ACC112 (cell line): ENCODE measurements at regions not wholly inside any gene's neighbourhood (a gene's known extent, or its start where the extent isn't known, plus 50 kb on each side); places are given as distances from the start of the nearest gene placed in this dataset.

Experiments
- H2AFZ ChIP-seq: fragments of 200-600 bp; sonication (generic); one replicate; pipeline ENCODE4 v1.6.0; 2017; ENCODE audit warnings: antibody characterized with exemption, low read length; ENCODE audit not compliant: unreplicated experiment
- H3K27ac ChIP-seq: fragments of 200-600 bp; sonication (generic); 2 replicates; pipeline ENCODE4 v1.5.1; 2014; ENCODE audit warnings: low read depth, mild to moderate bottlenecking, antibody characterized with exemption, low read length, moderate library complexity
- H3K27me3 ChIP-seq: fragments of 200-600 bp; sonication (generic); 2 replicates; pipeline ENCODE4 v1.6.1; 2014; ENCODE audit warnings: mild to moderate bottlenecking, antibody characterized with exemption, low read length, moderate library complexity, mixed read lengths; ENCODE audit not compliant: insufficient read depth
- H3K36me3 ChIP-seq: fragments of 200-600 bp; sonication (generic); 2 replicates; pipeline ENCODE4 v1.6.1; 2016; ENCODE audit warnings: mild to moderate bottlenecking, antibody characterized with exemption, low read length, moderate library complexity, mixed read lengths; ENCODE audit not compliant: insufficient read depth
- H3K4me1 ChIP-seq: fragments of 200-600 bp; sonication (generic); one replicate; pipeline ENCODE4 v1.6.1; 2016; ENCODE audit warnings: low read length, mixed read lengths; ENCODE audit not compliant: insufficient read depth, unreplicated experiment, control insufficient read depth
- H3K4me3 ChIP-seq: fragments of 200-600 bp; sonication (generic); 2 replicates; pipeline ENCODE4 v1.5.1; 2014; ENCODE audit warnings: mild to moderate bottlenecking, low read depth, low read length
- H3K79me2 ChIP-seq: fragments of 200-600 bp; sonication (generic); one replicate; pipeline ENCODE4 v1.6.0; 2016; ENCODE audit warnings: low read length; ENCODE audit not compliant: control insufficient read depth, unreplicated experiment, insufficient read depth

DNA sequence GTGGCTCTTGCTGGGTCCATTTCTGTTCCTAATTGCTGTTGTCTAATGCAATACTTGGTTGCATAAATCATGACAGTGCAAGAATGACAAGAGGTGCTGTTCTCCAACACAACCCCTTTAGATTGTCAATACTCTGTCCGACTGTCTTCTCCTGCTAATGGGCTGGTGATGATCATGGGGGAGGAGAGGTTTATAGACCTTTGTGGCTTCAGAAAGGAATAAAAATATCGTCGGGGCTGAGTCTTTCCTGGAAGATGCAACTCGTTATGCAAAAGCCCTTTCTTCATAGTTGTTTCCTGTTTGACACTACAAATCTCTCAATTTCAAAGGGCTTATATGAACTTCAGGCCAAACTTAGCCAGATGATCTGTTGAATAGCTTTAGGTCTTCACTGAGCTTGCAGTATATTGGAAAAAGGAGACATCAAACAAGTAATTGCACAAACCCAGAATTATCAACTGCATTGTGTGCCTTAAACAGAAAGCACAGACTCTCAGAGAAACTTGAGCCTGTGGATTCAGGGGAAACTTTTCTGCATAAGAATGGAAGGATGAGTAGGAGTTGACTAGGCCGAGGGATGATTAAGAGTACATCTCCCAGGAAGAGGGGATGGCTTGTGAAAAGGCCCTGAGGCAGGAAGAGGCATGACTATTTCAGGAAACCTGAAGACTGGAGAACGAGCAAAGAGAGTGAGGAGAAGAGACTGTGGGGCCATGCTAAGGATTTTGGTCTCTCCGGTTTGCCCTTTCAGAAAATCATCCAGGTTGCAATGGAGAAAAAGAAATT, 107.6 kb downstream of the TSEN15 start:
- H3K27ac ChIP-seq, result no peak overlapping the region
- H3K4me1 ChIP-seq, result peaks cover 40% of the 10 kb centered on the region
- no peaks in the 10 kb centered on the region for H3K79me2 ChIP-seq
- no peak overlapping the region for H2AFZ ChIP-seq
- H3K36me3 ChIP-seq, result no peaks in the 10 kb centered on the region
- no peak overlapping the region for H3K4me3 ChIP-seq
- H3K27me3 ChIP-seq, result no peaks in the 10 kb centered on the region

GRCh38 chr1:184160236-184160635, 108.7 kb downstream of the TSEN15 start:
- no peaks in the 10 kb centered on the region for H3K27me3 ChIP-seq
- H3K36me3 ChIP-seq, result no peaks in the 10 kb centered on the region
- peaks cover 49% of the 10 kb centered on the region for H3K4me1 ChIP-seq
- H3K4me3 ChIP-seq, result no peak overlapping the region
- H3K79me2 ChIP-seq, result no peaks in the 10 kb centered on the region
- H2AFZ ChIP-seq, result peak overlapping the region; percentile 0
- peak overlapping the region; percentile 83 for H3K27ac ChIP-seq

- Histone ChIP-seq H3K27ac (peak overlapping the region; percentile 83), H3K27me3 (no peaks in the 10 kb centered on the region), H2AFZ (peak overlapping the region; percentile 0), H3K4me3 (no peak overlapping the region), H3K4me1 (peaks cover 49% of the 10 kb centered on the region), H3K79me2 (no peaks in the 10 kb centered on the region), H3K36me3 (no peaks in the 10 kb centered on the region)
These were observed 109.7 kb downstream of the TSEN15 start for GRCh38 chr1:184161071-184161698.

DNA sequence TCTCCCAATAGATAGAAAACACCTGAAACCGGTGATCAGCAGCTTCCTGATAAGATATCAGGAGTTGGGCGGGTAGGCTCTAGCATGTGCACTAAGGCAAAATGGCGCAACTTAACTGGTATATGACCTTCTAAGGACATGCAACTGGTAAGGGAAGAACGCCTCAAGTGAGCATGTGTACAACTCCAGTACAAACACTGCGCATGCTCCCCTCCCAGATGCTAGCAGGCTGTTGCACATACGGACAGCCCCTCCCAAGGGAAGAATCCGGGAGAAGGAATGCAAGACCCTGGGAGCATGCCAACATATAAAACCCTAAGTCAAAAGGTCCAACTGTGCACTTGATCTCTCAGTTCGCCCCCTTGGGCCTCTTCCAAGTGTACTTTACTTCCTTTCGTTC, 110.8 kb downstream of the TSEN15 start:
- H3K4me3 ChIP-seq, result no peak overlapping the region
- no peaks in the 10 kb centered on the region for H3K36me3 ChIP-seq
- no peaks in the 10 kb centered on the region for H3K79me2 ChIP-seq
- peaks cover 43% of the 10 kb centered on the region for H3K4me1 ChIP-seq
- H3K27ac ChIP-seq, result peak overlapping the region; percentile 83; the same call in 1 of the 2 replicates
- H3K27me3 ChIP-seq, result no peaks in the 10 kb centered on the region
- no peak overlapping the region for H2AFZ ChIP-seq

GRCh38 chr1:184163674-184164465, 112.3 kb downstream of the TSEN15 start:
- Histone ChIP-seq H3K36me3 (no peaks in the 10 kb centered on the region), H3K4me3 (no peak overlapping the region), H3K4me1 (peaks cover 43% of the 10 kb centered on the region), H3K27ac (peak overlapping the region; percentile 74), H3K27me3 (no peaks in the 10 kb centered on the region), H2AFZ (no peak overlapping the region), H3K79me2 (no peaks in the 10 kb centered on the region)

- H3K4me1 ChIP-seq, result peaks cover 43% of the 10 kb centered on the region
- H3K36me3 ChIP-seq, result no peaks in the 10 kb centered on the region
- H2AFZ ChIP-seq, result peak overlapping the region; percentile 50
- no peak overlapping the region for H3K4me3 ChIP-seq
- H3K79me2 ChIP-seq, result no peaks in the 10 kb centered on the region
- no peaks in the 10 kb centered on the region for H3K27me3 ChIP-seq
- H3K27ac ChIP-seq, result peak overlapping the region; percentile 74; the same call in 1 of the 2 replicates
These were observed 113.0 kb downstream of the TSEN15 start for GRCh38 chr1:184164536-184164935.

- Histone ChIP-seq H3K36me3 (no peaks in the 10 kb centered on the region), H3K27me3 (no peaks in the 10 kb centered on the region), H3K27ac (no peak overlapping the region), H3K79me2 (no peaks in the 10 kb centered on the region), H3K4me1 (peaks cover 31% of the 10 kb centered on the region), H3K4me3 (no peak overlapping the region), H2AFZ (no peak overlapping the region)
These were observed 115.0 kb downstream of the TSEN15 start for GRCh38 chr1:184166485-184166884.

- no peak overlapping the region for H2AFZ ChIP-seq
- no peak overlapping the region for H3K27ac ChIP-seq
- no peaks in the 10 kb centered on the region for H3K27me3 ChIP-seq
- no peaks in the 10 kb centered on the region for H3K36me3 ChIP-seq
- no peaks in the 10 kb centered on the region for H3K79me2 ChIP-seq
- peaks cover 22% of the 10 kb centered on the region for H3K4me1 ChIP-seq
- no peak overlapping the region for H3K4me3 ChIP-seq
These were observed 115.8 kb downstream of the TSEN15 start for GRCh38 chr1:184167352-184167751.

- Histone ChIP-seq H3K4me1 (no peaks in the 10 kb centered on the region), H2AFZ (no peak overlapping the region), H3K36me3 (no peaks in the 10 kb centered on the region), H3K27ac (no peak overlapping the region), H3K27me3 (no peaks in the 10 kb centered on the region), H3K79me2 (no peaks in the 10 kb centered on the region), H3K4me3 (no peak overlapping the region)
These were observed 119.2 kb downstream of the TSEN15 start for GRCh38 chr1:184170719-184171118.

- Histone ChIP-seq H3K27ac (no peak overlapping the region), H2AFZ (no peak overlapping the region), H3K4me1 (no peaks in the 10 kb centered on the region), H3K79me2 (no peaks in the 10 kb centered on the region), H3K36me3 (no peaks in the 10 kb centered on the region), H3K27me3 (no peaks in the 10 kb centered on the region), H3K4me3 (no peak overlapping the region)
These were observed 124.5 kb downstream of the TSEN15 start for GRCh38 chr1:184176058-184176457.
